Progenitor cell of endocrine pancreas (in vitro differentiated cells): ENCODE measurements at regions not wholly inside any gene's neighbourhood (a gene's known extent, or its start where the extent isn't known, plus 50 kb on each side); places are given as distances from the start of the nearest gene placed in this dataset.
"Not testable (repeated sequence)": the region's sequence is repeated elsewhere in the genome, so short reads cannot be mapped to it uniquely, and the experiment has no call there.

ENCODE experiments used
- DNase-seq: peaks from one replicate; pipeline ENCODE4 v3.0.0; 2021; ENCODE audit warnings: low spot score; ENCODE audit not compliant: unreplicated experiment
- H3K27ac Mint-ChIP-seq: 2 replicates; pipeline ENCODE4 v1.8.0; 2021; ENCODE audit warnings: mild to moderate bottlenecking, moderate library complexity, mixed read lengths
- H3K27me3 Mint-ChIP-seq: 2 replicates; pipeline ENCODE4 v1.8.0; 2021; ENCODE audit warnings: mixed read lengths
- H3K36me3 Mint-ChIP-seq: 2 replicates; pipeline ENCODE4 v1.8.0; 2022; ENCODE audit warnings: mixed read lengths; ENCODE audit not compliant: insufficient read depth
- H3K4me1 Mint-ChIP-seq: 2 replicates; pipeline ENCODE4 v1.8.0; 2021; ENCODE audit warnings: low read depth, mixed read lengths
- H3K4me3 Mint-ChIP-seq: 2 replicates; pipeline ENCODE4 v1.8.0; 2021; ENCODE audit warnings: low read depth, mild to moderate bottlenecking, moderate library complexity, mixed read lengths
- H3K9me3 Mint-ChIP-seq: 2 replicates; pipeline ENCODE4 v1.8.0; 2021; ENCODE audit warnings: low read depth, mixed read lengths

GRCh38 chr1:120664376-120665249 is 59.1 kb upstream of the NBPF26 start:
- peak overlapping the region; percentile 80 for H3K4me3 Mint-ChIP-seq
- not testable (repeated sequence) for H3K9me3 Mint-ChIP-seq, DNase-seq, H3K4me1 Mint-ChIP-seq, H3K27me3 Mint-ChIP-seq, H3K27ac Mint-ChIP-seq, H3K36me3 Mint-ChIP-seq

GRCh38 chr1:120665250-120665577 is 58.5 kb upstream of the NBPF26 start:
- H3K4me1 Mint-ChIP-seq, H3K27ac Mint-ChIP-seq, H3K36me3 Mint-ChIP-seq, H3K9me3 Mint-ChIP-seq, DNase-seq, H3K27me3 Mint-ChIP-seq: not testable (repeated sequence)
- H3K4me3 Mint-ChIP-seq = peak overlapping the region; percentile 80

DNA sequence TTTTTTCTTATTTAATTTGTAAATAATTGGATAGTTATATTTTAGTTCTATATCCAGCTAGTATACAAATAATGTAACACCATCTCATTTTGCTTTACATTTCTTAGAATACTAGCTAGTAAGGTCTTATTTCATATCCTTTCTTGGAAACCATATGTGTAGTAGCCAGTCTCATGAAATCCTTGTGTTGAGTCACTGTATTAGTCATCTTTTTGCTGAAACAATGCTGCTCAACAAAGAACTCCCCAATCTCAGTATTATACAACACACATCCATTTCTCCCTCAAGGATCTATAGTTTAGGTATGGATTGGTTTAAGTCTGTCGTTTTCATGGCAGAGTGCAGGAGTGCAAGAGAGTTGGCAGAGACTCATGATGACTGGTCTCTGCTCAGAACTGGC is 55.6 kb upstream of the NBPF26 start:
- not testable (repeated sequence) for H3K27ac Mint-ChIP-seq, DNase-seq, H3K36me3 Mint-ChIP-seq, H3K27me3 Mint-ChIP-seq, H3K4me3 Mint-ChIP-seq, H3K9me3 Mint-ChIP-seq, H3K4me1 Mint-ChIP-seq
